AG10803 (cell line): ENCODE measurements at regions not wholly inside any gene's neighbourhood (a gene's known extent, or its start where the extent isn't known, plus 50 kb on each side); places are given as distances from the start of the nearest gene placed in this dataset.

ENCODE experiments used
- DNase-seq: peaks from one replicate; pipeline ENCODE4 v3.0.0; 2010; ENCODE audit warnings: low read depth
- H3K4me3 ChIP-seq: 2 replicates; pipeline ENCODE4 v1.5.1; 2011; ENCODE audit warnings: mild to moderate bottlenecking, low read length, control low read depth
- CTCF ChIP-seq: conservative IDR thresholded peaks from 2 replicates; pipeline ENCODE4 v1.5.1; 2011; ENCODE audit warnings: mild to moderate bottlenecking, low read length, control low read depth, inconsistent platforms

GRCh38 chr3:72234391-72234790 is 449.4 kb upstream of the PROK2 start:
- no peak; the same call in 1 of the 2 replicates for TF ChIP-seq CTCF
- peak; percentile 95 for DNase-seq
- H3K4me3 ChIP-seq, result no peak overlapping the region

GRCh38 chr3:72233571-72233970 is 448.6 kb upstream of the PROK2 start:
- DNase-seq, result no peak
- no peak for TF ChIP-seq CTCF
- no peak overlapping the region for H3K4me3 ChIP-seq

- no peak for TF ChIP-seq CTCF
- H3K4me3 ChIP-seq, result no peak overlapping the region
- DNase-seq, result no peak
These were observed 447.8 kb upstream of the PROK2 start for GRCh38 chr3:72232777-72233176.

- no peak for TF ChIP-seq CTCF
- H3K4me3 ChIP-seq, result no peak overlapping the region
- DNase-seq, result no peak
These were observed 447.4 kb upstream of the PROK2 start for GRCh38 chr3:72232331-72232730.

GRCh38 chr3:72231439-72232196 is 446.7 kb upstream of the PROK2 start:
- no peak for TF ChIP-seq CTCF
- DNase-seq, result no peak

GRCh38 chr3:72230774-72231379 is 445.9 kb upstream of the PROK2 start:
- TF ChIP-seq CTCF, result no peak
- H3K4me3 ChIP-seq, result no peak overlapping the region
- DNase-seq, result peak; percentile 85

More at GRCh38 chr3:72231439-72232196, 446.7 kb upstream of the PROK2 start:
- H3K4me3 ChIP-seq, result no peak overlapping the region

- DNase-seq, result no peak
- H3K4me3 ChIP-seq, result no peak overlapping the region
- TF ChIP-seq CTCF, result no peak
These were observed 445.0 kb upstream of the PROK2 start for GRCh38 chr3:72229952-72230351.
